SU-DHL-6 (cell line): ENCODE measurements at regions not wholly inside any gene's neighbourhood (a gene's known extent, or its start where the extent isn't known, plus 50 kb on each side); places are given as distances from the start of the nearest gene placed in this dataset.

Experiments
- H2AFZ ChIP-seq: fragments of 200-600 bp; sonication (generic); 2 replicates; pipeline ENCODE4 v1.6.1; 2014; ENCODE audit warnings: low read depth, mild to moderate bottlenecking, moderate library complexity, mixed read lengths, antibody characterized with exemption, low read length; ENCODE audit not compliant: severe bottlenecking
- H3F3A ChIP-seq: fragments of 200-600 bp; shearing (Covaris generic); 2 replicates; pipeline ENCODE4 v1.6.0; 2016; ENCODE audit warnings: antibody characterized with exemption, mild to moderate bottlenecking; ENCODE audit not compliant: insufficient read depth
- H3K27ac ChIP-seq: fragments of 200-600 bp; sonication (generic); 2 replicates; pipeline ENCODE4 v1.5.1; 2016; ENCODE audit warnings: low read depth, mild to moderate bottlenecking, low read length, moderate library complexity, mixed read lengths
- H3K27me3 ChIP-seq: fragments of 200-600 bp; sonication (generic), shearing (Covaris generic); 2 replicates; pipeline ENCODE4 v1.6.0; 2014; ENCODE audit warnings: mild to moderate bottlenecking, low read length
- H3K36me3 ChIP-seq: fragments of 200-600 bp; sonication (generic); 2 replicates; pipeline ENCODE4 v1.6.1; 2014; ENCODE audit warnings: mild to moderate bottlenecking, low read length, mixed read lengths
- H3K4me2 ChIP-seq: fragments of 300-600, 200-600 bp; shearing (Covaris generic), sonication (generic); 2 replicates; pipeline ENCODE4 v1.6.0; 2014; ENCODE audit warnings: low read length, low read depth, mild to moderate bottlenecking; ENCODE audit not compliant: poor library complexity, severe bottlenecking
- H3K4me3 ChIP-seq: fragments of 200-600 bp; sonication (generic); 2 replicates; pipeline ENCODE4 v1.5.1; 2014; ENCODE audit warnings: antibody characterized with exemption, low read length, mild to moderate bottlenecking, mixed read lengths; ENCODE audit not compliant: insufficient read depth, poor library complexity, severe bottlenecking
- H3K79me2 ChIP-seq: fragments of 200-600 bp; sonication (generic); 2 replicates; pipeline ENCODE4 v1.6.1; 2014; ENCODE audit warnings: mild to moderate bottlenecking, low read length, moderate library complexity; ENCODE audit not compliant: insufficient read depth
- H3K9ac ChIP-seq: fragments of 200-600 bp; sonication (generic); 2 replicates; pipeline ENCODE4 v1.7.0; 2014; ENCODE audit warnings: mild to moderate bottlenecking, low read length
- H3K9me2 ChIP-seq: fragments of 200-600 bp; sonication (generic); replicated peaks from 2 replicates; pipeline ENCODE4 v1.6.1; 2014; ENCODE audit warnings: low read length; ENCODE audit not compliant: insufficient read depth
- H3K9me3 ChIP-seq: fragments of 200-600 bp; sonication (generic); 2 replicates; pipeline ENCODE4 v1.6.1; 2014; ENCODE audit warnings: low read length, mixed read lengths; ENCODE audit not compliant: insufficient read depth
- H4K20me1 ChIP-seq: fragments of 200-600 bp; sonication (generic); 2 replicates; pipeline ENCODE4 v1.6.1; 2014; ENCODE audit warnings: low read depth, mild to moderate bottlenecking, antibody characterized with exemption, low read length, moderate library complexity, mixed read lengths
- CTCF ChIP-seq: fragments of 200-600 bp; sonication (generic); IDR thresholded peaks from one replicate; pipeline ENCODE4 v1.5.1; 2017; ENCODE audit warnings: antibody characterized with exemption, mild to moderate bottlenecking, low read length, moderate library complexity; ENCODE audit not compliant: insufficient read depth, poor library complexity, severe bottlenecking
- EZH2phosphoT487 ChIP-seq: fragments of 200-600 bp; sonication (generic), shearing (Covaris generic); conservative IDR thresholded peaks from 2 replicates; pipeline ENCODE4 v1.6.1; 2018; ENCODE audit warnings: mild to moderate bottlenecking, antibody characterized with exemption, low read length, moderate library complexity, mixed read lengths

DNA sequence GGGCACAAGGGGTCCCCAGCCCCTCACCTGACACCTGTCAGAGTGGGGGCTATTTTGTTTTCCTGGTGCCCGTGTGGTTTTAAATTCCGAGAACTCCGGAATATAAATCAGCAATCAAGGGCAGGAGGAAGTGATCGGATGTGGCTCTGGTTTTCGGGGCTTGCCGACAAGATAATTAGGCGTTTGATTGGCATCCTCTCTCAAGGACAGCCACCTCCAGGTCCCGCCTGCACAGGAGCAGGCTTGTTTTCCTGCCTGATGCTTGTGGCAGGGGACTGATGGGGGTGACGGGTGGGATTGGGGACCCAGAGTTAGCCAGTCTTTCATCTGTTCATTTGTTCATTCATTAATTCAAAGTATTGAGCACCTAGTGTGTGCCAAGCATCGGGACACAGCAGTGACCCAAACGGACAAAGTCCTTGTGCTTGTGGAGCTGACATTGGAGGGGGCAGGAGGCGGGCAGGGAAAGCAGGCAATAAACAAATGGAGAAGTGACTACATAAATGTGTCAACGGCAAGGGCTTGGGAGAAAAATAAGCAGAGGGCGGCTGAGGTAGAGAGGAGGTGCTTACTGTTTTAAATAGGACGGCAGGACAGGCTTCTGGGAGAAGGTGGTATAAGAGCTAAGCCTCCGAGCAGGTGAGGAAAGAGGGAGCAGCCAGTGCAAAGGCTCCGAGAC is 166.5 kb downstream of the PHETA1 start:
- peaks cover 3% of the 10 kb centered on the region; the same call in 1 of the 2 replicates for H3K36me3 ChIP-seq
- H4K20me1 ChIP-seq = peaks cover 21% of the 10 kb centered on the region; the same call in 1 of the 2 replicates
- no peak overlapping the region for H3K27ac ChIP-seq
- H3K79me2 ChIP-seq = peaks cover 99% of the 10 kb centered on the region
- H3K27me3 ChIP-seq = no peaks in the 10 kb centered on the region
- no peak overlapping the region for H3K9ac ChIP-seq
- H3K9me3 ChIP-seq = no peaks in the 10 kb centered on the region
- peaks cover 9% of the 10 kb centered on the region for H3F3A ChIP-seq
- no peak overlapping the region for H3K4me2 ChIP-seq
- no peaks in the 10 kb centered on the region for H3K9me2 ChIP-seq
- no peak for TF ChIP-seq EZH2phosphoT487
- no peak for TF ChIP-seq CTCF
- no peak overlapping the region for H2AFZ ChIP-seq
- H3K4me3 ChIP-seq = no peak overlapping the region

DNA sequence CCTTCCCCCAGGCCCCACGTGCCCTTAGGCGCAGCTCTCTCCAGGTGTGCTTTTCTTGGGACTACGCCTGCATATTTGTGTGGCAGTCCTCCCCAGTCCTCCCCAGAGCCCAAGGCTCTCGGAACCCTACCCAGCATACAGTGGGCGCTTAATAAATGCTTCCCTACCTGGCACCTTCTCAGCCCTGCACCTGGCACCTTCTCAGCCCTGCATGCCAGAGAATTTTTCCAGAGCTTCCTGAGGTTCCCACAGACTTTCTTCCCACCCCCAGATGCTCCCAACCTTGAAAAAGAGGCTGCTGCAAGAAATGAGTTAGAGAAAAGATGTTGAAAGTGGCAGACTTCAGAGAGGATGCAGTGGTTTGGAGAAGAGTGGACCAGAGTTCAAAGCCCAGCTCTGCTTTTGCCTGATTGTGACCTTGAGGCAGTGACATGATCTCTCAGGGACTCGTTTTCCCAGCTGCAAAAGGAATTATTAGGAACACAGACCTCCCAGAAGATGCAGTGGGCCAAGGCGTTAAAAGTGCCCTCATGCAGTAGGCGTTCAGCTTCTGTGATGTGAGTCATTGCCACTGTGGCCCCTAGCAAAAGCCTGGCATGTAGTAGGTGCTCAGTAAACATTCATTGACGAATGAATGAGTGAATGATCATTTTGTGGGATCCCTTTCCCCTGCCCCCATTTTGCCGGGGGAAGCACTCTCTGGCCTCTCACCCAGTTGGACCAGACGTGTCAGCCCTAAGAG is 167.2 kb downstream of the PHETA1 start:
- TF ChIP-seq EZH2phosphoT487 (no peak), CTCF (no peak)
- no peaks in the 10 kb centered on the region for H3K9me2 ChIP-seq
- no peak overlapping the region for H3K4me2 ChIP-seq
- H3K27me3 ChIP-seq = no peaks in the 10 kb centered on the region
- H3K4me3 ChIP-seq = no peak overlapping the region
- no peak overlapping the region for H3K27ac ChIP-seq
- H3K9me3 ChIP-seq = no peaks in the 10 kb centered on the region
- peaks cover 2% of the 10 kb centered on the region; the same call in 1 of the 2 replicates for H3K36me3 ChIP-seq
- peaks cover 8% of the 10 kb centered on the region; the same call in 1 of the 2 replicates for H3F3A ChIP-seq
- H3K9ac ChIP-seq = no peak overlapping the region
- no peak overlapping the region for H2AFZ ChIP-seq
- H4K20me1 ChIP-seq = peaks cover 24% of the 10 kb centered on the region; the same call in 1 of the 2 replicates
- peaks cover 99% of the 10 kb centered on the region for H3K79me2 ChIP-seq

- no peak overlapping the region for H2AFZ ChIP-seq
- no peaks in the 10 kb centered on the region; the same call in 1 of the 2 replicates for H3K36me3 ChIP-seq
- peaks cover 8% of the 10 kb centered on the region for H3F3A ChIP-seq
- TF ChIP-seq EZH2phosphoT487 (no peak), CTCF (no peak)
- no peak overlapping the region for H3K27ac ChIP-seq
- peaks cover 19% of the 10 kb centered on the region; the same call in 1 of the 2 replicates for H4K20me1 ChIP-seq
- peaks cover 99% of the 10 kb centered on the region for H3K79me2 ChIP-seq
- H3K9me2 ChIP-seq = no peaks in the 10 kb centered on the region
- no peaks in the 10 kb centered on the region for H3K27me3 ChIP-seq
- H3K9ac ChIP-seq = no peak overlapping the region
- no peaks in the 10 kb centered on the region for H3K9me3 ChIP-seq
- no peak overlapping the region for H3K4me3 ChIP-seq
- no peak overlapping the region for H3K4me2 ChIP-seq
Measured at GRCh38 chr12:111201036-111201435, 167.9 kb downstream of the PHETA1 start.
